Activated CD8-positive, alpha-beta T cell treated with anti-CD3 and anti-CD28 coated beads for 36 hours (primary cell): ENCODE measurements at regions not wholly inside any gene's neighbourhood (a gene's known extent, or its start where the extent isn't known, plus 50 kb on each side); places are given as distances from the start of the nearest gene placed in this dataset.
A peak's percentile ranks its signal among the peaks of the same experiment; 100 is the strongest.

Experiments
- ATAC-seq: fragments of 200-7000 bp; cut with Tn5 transposase; one replicate; pipeline ENCODE4 v1.10.0; 2021; ENCODE audit warnings: mild to moderate bottlenecking, moderate library complexity
- CTCF ChIA-PET: fragments of 350-600 bp; sonication (Branson Sonifier 250); formaldehyde crosslinking; loops from one replicate; lab custom pipeline; 2021; ENCODE audit warnings: antibody characterized with exemption; lab: Charles Lee
- POLR2A ChIA-PET: fragments of 350-600 bp; sonication (Branson Sonifier 250); formaldehyde crosslinking; loops from one replicate; lab custom pipeline; 2021; ENCODE audit warnings: antibody characterized with exemption; lab: Charles Lee
- DNase-seq: peaks from one replicate; pipeline ENCODE4 v3.0.0-alpha.2; 2020
- H3K27ac Mint-ChIP-seq: one replicate; pipeline ENCODE4 v1.8.0; 2021; ENCODE audit warnings: mild to moderate bottlenecking, mixed read lengths
- H3K27me3 Mint-ChIP-seq: one replicate; pipeline ENCODE4 v1.8.0; 2021; ENCODE audit warnings: mixed read lengths
- H3K36me3 Mint-ChIP-seq: one replicate; pipeline ENCODE4 v1.8.0; 2021; ENCODE audit warnings: low read depth, mixed read lengths
- H3K4me1 Mint-ChIP-seq: one replicate; pipeline ENCODE4 v1.8.0; 2021; ENCODE audit warnings: low read depth, mixed read lengths
- H3K4me3 Mint-ChIP-seq: one replicate; pipeline ENCODE4 v1.8.0; 2021; ENCODE audit warnings: mild to moderate bottlenecking, moderate library complexity, mixed read lengths
- H3K9me3 Mint-ChIP-seq: one replicate; pipeline ENCODE4 v1.8.0; 2021; ENCODE audit warnings: mixed read lengths
- intact Hi-C: fragments of 100-400 bp; cut with micrococcal nuclease; formaldehyde crosslinking; loops from one replicate; pipeline ENCODE4 v1.10.0; 2022
- TF ChIP-seq, protein P1 (sequence below): fragments of 200-600 bp; IDR thresholded peaks from one replicate; pipeline ENCODE4 v1.8.0; 2022; ENCODE audit warnings: antibody characterized with exemption, mild to moderate bottlenecking

DNA sequence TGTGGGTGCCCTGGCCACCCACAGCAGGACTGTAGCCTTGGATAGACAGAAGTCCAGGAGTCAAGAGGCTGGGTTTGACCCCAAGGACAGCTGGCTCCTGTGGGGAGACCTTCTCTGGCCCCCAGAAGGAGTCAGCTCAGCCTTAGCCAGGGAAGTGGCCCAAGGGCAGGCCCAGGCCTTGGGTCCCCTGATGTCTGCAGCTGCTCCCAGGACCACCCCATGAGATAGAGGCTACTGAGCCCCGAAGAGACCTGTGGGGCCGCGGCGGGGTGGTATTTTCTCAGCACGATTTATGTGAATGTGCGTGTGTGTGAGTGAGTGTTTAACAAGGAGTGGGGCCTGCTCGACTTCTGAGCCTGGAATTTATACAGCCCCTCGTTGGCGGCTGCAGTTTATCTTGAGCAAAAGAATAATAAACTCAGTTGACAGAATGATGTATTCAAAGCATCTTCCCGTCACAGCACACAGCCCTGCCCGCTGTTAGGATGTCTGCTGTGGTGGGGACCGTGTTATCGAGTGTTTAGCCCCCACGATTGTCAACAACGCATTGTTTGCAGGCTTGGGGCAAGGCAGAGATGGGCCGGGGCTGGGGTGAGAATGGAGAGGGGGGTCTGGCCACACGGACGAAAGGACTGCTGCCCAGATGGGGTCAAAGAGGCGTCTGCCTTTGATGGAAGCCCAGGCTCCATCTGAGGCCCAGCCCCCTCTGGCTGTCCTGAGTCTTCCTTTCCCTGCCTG, 163.3 kb downstream of the VEGFA start:
- Mint-ChIP-seq H3K4me1 (no peaks in the 10 kb centered on the region), H3K27ac (no peak overlapping the region), H3K36me3 (no peaks in the 10 kb centered on the region), H3K4me3 (no peak overlapping the region), H3K9me3 (no peaks in the 10 kb centered on the region), H3K27me3 (no peaks in the 10 kb centered on the region)
- DNase-seq, result no peak
- POLR2A ChIA-PET, result interaction anchor here (0.8 kb wide), 1 partner anchor 159 kb away, joined by 3 read pairs; no protein-coding TSS in a partner anchor
- CTCF ChIA-PET, result interaction anchor here (1.0 to 1.1 kb wide), 2 partner anchors 9 to 20 kb away, joined by 3 to 4 read pairs; no protein-coding TSS in a partner anchor
- TF ChIP-seq, protein P1, sequence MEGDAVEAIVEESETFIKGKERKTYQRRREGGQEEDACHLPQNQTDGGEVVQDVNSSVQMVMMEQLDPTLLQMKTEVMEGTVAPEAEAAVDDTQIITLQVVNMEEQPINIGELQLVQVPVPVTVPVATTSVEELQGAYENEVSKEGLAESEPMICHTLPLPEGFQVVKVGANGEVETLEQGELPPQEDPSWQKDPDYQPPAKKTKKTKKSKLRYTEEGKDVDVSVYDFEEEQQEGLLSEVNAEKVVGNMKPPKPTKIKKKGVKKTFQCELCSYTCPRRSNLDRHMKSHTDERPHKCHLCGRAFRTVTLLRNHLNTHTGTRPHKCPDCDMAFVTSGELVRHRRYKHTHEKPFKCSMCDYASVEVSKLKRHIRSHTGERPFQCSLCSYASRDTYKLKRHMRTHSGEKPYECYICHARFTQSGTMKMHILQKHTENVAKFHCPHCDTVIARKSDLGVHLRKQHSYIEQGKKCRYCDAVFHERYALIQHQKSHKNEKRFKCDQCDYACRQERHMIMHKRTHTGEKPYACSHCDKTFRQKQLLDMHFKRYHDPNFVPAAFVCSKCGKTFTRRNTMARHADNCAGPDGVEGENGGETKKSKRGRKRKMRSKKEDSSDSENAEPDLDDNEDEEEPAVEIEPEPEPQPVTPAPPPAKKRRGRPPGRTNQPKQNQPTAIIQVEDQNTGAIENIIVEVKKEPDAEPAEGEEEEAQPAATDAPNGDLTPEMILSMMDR, result no peak
- intact Hi-C loops, result no loop called here
- ATAC-seq, result no peak

- H3K4me3 Mint-ChIP-seq, result no peak overlapping the region
- ChIA-PET CTCF (interaction anchor here (1.0 kb wide), 1 partner anchor 8 kb away, joined by 3 read pairs; no protein-coding TSS in a partner anchor), POLR2A (interaction anchor here (0.8 to 1.0 kb wide), 2 partner anchors 127 to 159 kb away, joined by 3 to 4 read pairs; no protein-coding TSS in a partner anchor)
- H3K4me1 Mint-ChIP-seq, result peaks cover 5% of the 10 kb centered on the region
- no peak for ATAC-seq
- no peaks in the 10 kb centered on the region for H3K27me3 Mint-ChIP-seq
- intact Hi-C loops, result no loop called here
- TF ChIP-seq, protein P1, result no peak
- no peaks in the 10 kb centered on the region for H3K9me3 Mint-ChIP-seq
- no peak for DNase-seq
- H3K36me3 Mint-ChIP-seq, result no peaks in the 10 kb centered on the region
- H3K27ac Mint-ChIP-seq, result no peak overlapping the region
These were observed 162.5 kb downstream of the VEGFA start for GRCh38 chr6:43932259-43933147.

GRCh38 chr6:43931201-43931600, 161.2 kb downstream of the VEGFA start:
- H3K27ac Mint-ChIP-seq, result no peak overlapping the region
- no peaks in the 10 kb centered on the region for H3K36me3 Mint-ChIP-seq
- TF ChIP-seq, protein P1, result no peak
- no peak for DNase-seq
- POLR2A ChIA-PET, result no interaction called here
- H3K4me1 Mint-ChIP-seq, result peaks cover 18% of the 10 kb centered on the region
- H3K4me3 Mint-ChIP-seq, result no peak overlapping the region
- CTCF ChIA-PET, result interaction anchor here (0.7 to 0.9 kb wide), 2 partner anchors 21 to 220 kb away, joined by 3 read pairs; no protein-coding TSS in a partner anchor
- no peaks in the 10 kb centered on the region for H3K9me3 Mint-ChIP-seq
- intact Hi-C loops, result no loop called here
- no peak for ATAC-seq
- no peaks in the 10 kb centered on the region for H3K27me3 Mint-ChIP-seq

DNA sequence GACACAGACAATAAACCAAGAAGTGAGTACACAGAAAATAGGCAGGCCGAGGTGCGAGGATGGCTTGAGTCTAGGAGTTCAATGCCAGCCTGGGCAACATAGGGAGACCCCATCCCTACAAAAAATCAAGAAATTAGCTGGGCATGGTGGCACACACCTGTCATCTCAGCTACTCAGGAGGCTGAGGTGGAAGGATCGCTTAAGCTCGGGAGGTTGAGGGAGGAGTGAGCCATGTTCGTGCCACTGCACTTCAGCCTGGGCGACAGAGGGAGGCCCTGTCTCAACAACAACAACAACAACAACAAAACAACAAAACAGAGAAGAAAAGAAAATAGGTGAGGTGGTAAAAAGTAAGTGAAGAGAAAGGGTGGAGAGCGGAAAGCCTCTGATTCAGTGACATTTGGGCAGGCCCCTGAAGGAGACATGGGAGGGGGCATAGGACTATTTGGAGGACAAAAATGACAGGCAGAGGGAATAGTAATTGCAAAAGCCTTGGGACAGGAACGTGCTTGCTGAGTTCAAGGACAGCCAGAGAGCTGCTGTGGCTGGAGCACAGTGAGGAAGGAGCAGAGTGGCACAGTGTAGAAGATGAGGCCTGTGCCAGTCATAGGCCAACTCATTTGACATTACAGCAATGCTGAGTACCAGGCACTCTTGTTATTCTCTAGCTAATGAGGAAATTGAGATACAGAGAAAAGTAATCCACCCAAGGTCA, 160.6 kb downstream of the VEGFA start:
- peak overlapping the region; percentile 22 for H3K27ac Mint-ChIP-seq
- no peak for DNase-seq
- CTCF ChIA-PET, result interaction anchor here (0.7 to 1.3 kb wide), 2 partner anchors 161 to 221 kb away, joined by 3 read pairs; partner anchors contain the start of gene VEGFA
- peaks cover 19% of the 10 kb centered on the region for H3K4me1 Mint-ChIP-seq
- H3K4me3 Mint-ChIP-seq, result no peak overlapping the region
- H3K36me3 Mint-ChIP-seq, result no peaks in the 10 kb centered on the region
- no peak for ATAC-seq
- H3K9me3 Mint-ChIP-seq, result no peaks in the 10 kb centered on the region
- TF ChIP-seq, protein P1, result no peak
- POLR2A ChIA-PET, result interaction anchor here (1.0 kb wide), 1 partner anchor 23 kb away, joined by 3 read pairs; no protein-coding TSS in a partner anchor
- intact Hi-C loops, result no loop called here
- no peaks in the 10 kb centered on the region for H3K27me3 Mint-ChIP-seq
